SW480 (cell line): ENCODE measurements at regions not wholly inside any gene's neighbourhood (a gene's known extent, or its start where the extent isn't known, plus 50 kb on each side); places are given as distances from the start of the nearest gene placed in this dataset.
A peak's percentile ranks its signal among the peaks of the same experiment; 100 is the strongest.

Source experiments
- DNase-seq: peaks from one replicate; pipeline ENCODE4 v3.0.0-alpha.2; 2016; ENCODE audit warnings: low spot score

DNA sequence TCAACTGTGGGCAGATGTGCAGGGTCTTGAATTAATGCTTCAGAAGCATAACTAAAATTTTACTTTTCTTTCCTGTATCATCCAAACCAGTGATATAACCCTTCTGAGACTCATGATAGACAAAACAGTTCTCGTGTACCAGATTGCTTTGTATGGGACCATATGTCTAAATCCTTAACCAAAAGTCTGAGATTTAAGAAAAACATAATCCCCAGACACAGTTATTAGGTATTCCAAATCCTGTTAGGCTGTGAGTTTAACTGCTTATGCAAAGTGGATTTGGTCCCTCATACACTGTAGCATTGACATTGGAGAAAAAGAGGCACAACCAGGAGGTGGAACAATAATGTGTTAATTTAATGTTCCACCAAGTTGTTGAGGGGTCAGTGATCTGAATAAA lies 235.0 kb downstream of the PMAIP1 start:
- no peak for DNase-seq

DNA sequence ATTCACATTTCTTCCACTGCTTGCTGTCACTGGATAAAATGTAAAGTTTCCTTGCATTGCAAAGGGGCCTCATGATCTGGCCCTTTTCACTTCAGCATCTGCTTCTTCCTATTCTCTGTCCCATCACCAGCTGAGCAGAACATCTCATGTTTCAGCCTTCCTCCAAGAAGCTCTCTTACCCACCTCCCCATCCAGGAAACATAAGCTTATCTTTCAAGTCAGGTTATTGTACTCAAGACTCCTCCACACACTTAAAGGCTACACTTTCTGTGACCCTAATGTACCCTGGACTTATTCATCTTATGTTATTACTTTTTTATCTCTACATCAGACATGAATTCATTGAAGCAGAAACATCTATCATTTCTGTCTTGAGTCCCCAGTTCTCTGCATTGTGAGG lies 230.5 kb downstream of the PMAIP1 start:
- no peak for DNase-seq

DNA sequence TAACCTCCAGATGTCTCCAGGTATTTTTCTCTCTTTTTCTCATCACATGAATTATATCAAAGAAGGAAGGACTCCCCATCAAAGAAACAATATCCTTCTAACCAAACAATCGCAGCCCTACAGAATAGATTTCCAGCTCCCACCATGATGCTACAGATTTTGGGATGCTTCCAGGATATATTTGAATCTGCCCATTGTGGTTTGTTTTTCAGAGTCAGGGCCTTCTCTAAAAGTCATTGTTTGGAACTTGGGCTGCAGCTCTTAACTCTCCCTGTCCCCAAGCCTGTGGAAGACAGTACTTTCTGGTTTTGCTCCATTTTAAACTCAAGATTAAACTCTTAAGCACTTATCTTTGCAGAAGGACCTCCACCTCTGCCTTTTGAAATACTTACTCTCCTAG lies 223.2 kb downstream of the PMAIP1 start:
- no peak for DNase-seq

GRCh38 chr18:60122339-60122738 lies 222.5 kb downstream of the PMAIP1 start:
- no peak for DNase-seq

DNA sequence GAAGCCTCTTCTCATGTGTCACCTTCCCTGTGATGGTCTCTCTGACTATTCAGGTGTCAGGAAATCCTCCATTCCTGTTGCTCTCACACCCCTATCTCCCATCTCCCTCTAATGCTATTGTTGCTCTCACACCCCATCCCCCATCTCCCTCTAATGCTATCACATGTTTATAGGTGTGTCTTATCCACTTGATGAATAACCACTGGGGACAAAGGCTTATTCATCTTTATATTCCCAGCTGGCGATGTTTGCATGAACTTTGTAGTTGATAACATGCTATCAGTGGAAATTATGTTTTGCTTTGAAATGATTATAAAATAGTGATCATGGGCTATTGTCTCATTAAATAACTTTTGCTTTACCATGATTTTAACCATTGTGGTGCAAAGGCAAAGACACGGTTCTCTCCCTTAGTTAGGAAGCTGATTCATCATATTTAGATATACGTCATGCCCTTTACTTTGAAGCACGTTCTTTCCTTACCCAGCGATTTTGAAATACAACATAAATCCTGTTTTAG lies 220.5 kb downstream of the PMAIP1 start:
- DNase-seq = peak; percentile 67

DNA sequence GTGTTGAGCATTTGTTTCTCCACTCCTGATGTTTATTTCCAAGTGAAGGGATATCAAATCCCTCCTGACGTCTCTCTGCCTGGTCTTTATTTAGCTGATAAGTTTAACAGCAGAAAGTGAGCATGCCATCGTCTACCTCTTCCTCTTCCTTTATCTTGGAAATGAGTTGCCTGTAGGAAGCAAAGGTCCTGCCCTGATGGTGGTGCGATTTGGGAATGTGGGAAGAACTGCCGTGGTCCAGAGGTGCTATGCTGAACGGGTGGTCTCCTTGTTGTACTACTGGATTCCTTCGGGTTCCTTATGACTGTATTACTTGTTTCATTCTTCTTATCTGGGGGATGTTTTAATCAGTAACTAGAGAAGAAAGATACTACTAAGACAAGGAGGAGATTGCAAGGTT lies 217.5 kb downstream of the PMAIP1 start:
- no peak for DNase-seq

DNA sequence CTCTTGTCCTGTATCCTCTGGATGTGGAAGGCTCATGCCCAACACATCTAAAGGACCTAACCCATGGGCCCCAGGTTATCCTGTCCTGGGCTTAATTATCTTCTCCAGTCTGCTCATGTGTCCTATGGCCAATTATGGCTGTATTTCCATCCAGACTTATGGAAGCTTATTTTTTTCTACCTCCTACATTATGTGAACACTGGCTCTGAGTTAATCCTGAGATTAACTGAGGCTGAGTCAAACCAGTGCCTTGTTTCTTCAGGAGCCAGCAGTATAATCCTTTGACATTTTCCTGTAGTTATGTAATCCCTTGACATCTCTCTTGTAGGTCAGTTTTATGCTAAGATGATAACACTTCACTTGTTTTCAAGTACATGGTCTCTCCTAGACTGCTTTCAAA lies 213.6 kb downstream of the PMAIP1 start:
- no peak for DNase-seq

GRCh38 chr18:60112369-60112768 lies 212.6 kb downstream of the PMAIP1 start:
- DNase-seq = no peak

GRCh38 chr18:60111525-60111924 lies 211.7 kb downstream of the PMAIP1 start:
- DNase-seq = no peak

- DNase-seq = no peak
Observed at GRCh38 chr18:60110836-60111235, 211.0 kb downstream of the PMAIP1 start.

GRCh38 chr18:60100778-60101177 lies 201.0 kb downstream of the PMAIP1 start:
- no peak for DNase-seq

GRCh38 chr18:60099709-60100108 lies 199.9 kb downstream of the PMAIP1 start:
- DNase-seq = no peak

- no peak for DNase-seq
Observed at GRCh38 chr18:60096428-60096827, 196.6 kb downstream of the PMAIP1 start.

GRCh38 chr18:60092073-60092472 lies 192.3 kb downstream of the PMAIP1 start:
- no peak for DNase-seq

- peak; percentile 3 for DNase-seq
Observed at GRCh38 chr18:60090170-60090569, 190.4 kb downstream of the PMAIP1 start.

- no peak for DNase-seq
Observed at GRCh38 chr18:60082790-60083189, 183.0 kb downstream of the PMAIP1 start.

GRCh38 chr18:60082282-60082681 lies 182.5 kb downstream of the PMAIP1 start:
- no peak for DNase-seq

DNA sequence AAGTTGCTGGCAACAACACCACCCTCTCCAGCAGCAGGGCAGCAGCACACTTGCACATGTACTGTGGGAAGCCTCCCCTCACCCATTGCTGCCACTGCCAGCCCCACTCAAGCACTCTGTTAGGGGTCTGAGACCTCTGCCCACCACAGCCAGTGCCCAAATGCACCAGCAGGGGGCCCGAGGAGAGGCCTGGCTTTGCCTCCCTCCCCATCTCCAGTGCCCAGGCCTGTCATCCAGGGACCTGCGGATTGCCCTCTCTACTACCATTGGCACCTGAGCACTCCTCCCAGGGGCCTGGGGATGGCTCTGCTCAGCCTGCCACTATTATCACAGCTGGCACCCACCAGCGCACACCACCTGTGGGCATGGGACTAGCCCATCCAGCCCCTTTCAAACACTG lies 175.7 kb downstream of the PMAIP1 start:
- DNase-seq = no peak

- no peak for DNase-seq
Observed at GRCh38 chr18:60070631-60071030, 170.8 kb downstream of the PMAIP1 start.

DNA sequence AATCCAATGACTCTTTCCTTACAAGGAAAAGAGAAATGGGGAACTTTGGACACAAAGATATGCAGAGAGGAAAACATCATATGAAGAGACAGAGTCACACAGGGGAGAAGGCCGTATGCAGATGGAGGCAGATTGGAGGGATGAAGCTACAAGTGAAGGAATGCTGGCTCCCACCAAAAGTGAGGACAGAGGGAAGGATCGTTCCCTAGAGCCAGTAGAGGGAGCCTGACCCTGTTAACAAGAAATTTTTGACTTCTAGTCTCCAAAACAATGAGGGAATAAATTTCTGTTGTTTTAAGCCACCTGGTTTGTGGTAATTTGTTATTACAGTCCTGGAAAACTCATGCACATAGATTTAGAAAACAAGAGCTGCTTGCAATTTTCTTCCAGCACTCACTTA lies 169.3 kb downstream of the PMAIP1 start:
- no peak for DNase-seq

DNA sequence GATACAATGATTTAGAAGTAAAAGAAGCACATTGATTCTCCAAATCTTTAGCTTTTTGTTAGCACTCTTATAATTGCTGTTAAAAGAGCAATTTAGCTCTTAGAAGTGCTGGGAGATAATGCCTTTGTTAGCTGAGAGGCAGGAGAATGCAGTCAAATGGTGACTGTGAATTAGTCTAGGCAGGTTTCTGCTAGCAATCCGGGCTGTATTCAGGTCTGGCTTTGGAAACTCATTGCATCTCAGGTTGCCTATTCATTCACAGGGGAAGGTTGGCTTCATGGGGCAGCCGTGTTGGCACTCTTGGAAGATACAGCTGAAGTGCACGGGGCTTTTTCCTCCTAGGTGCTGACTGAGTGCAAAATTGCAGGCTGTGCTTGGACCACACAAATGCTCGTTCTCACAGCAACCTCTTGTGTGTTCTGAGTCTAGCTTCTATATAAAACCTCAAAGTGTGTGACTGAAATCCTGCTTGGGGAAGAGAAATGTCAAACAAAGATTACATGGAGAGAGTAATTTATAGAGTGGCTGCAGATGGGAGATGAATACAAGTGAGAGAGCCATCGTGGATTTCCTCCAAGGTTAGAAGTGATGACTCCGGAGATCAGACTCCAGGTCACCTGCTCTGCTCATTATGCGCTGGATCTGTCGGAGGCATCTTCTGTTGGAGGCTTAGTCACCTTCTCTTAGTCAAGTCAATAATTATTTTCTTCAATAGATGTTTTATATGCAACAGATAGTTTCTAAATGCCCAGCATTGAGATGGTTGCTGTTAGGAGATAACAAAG lies 167.8 kb downstream of the PMAIP1 start:
- no peak for DNase-seq

DNA sequence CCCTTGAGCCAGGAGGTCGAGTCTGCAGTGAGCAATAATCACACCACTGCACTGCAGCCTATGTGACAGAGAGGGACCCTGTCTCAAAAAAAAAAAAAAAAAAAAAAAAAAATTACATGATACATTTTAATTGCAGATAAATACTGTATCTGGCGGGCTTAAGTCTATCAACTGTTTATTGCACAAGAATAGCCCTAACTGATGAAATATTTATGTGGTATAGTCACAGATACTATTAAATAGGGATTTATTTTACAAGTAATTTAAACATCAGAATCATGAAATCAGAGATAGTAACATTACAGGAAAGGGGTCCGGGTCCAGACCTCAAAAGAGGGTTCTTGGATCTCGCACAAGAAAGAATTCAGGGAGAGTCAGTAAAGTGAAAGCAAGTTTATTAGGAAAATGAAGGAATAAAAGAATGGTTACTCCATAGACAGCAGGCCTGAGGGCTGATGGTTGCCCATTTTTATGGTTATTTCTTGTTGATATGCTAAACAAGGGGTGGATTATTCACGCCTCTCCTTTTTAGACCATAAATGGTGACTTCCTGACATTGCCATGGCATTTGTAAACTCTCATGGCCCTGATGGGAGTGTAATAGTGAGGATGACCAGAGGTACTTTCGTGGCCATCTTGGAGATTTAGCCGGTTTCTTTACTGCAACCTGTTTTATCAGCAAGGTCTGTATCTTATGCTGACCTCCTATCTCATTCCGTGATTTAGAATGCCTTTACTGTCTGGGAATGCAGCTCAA lies 166.6 kb downstream of the PMAIP1 start:
- no peak for DNase-seq

DNA sequence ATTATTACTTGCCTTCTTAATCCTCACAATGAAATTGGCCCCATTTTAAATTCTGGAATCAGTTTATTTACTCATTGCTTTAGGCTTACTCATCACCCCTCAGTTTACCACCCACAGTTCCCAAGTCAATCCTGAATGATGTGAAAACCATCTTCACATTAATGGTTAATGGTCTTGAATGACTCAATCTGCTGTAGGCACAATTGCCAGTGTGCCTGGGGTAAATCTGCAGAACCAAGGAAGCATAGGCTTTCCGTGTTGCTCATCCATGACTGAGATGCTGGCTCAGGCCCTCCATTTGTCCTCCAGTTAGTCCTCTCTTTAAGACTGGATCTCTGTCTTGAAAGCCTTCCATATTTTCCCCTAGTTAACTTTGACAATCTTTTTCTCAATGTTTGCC lies 164.5 kb downstream of the PMAIP1 start:
- DNase-seq = no peak
